ENCODE measurements at regions not wholly inside any gene's neighbourhood (a gene's known extent, or its start where the extent isn't known, plus 50 kb on each side); places are given as distances from the start of the nearest gene placed in this dataset.
A peak's percentile ranks its signal among the peaks of the same experiment; 100 is the strongest.

- no peak for DNase-seq (ENCODE audit: low spot score)
Measured at GRCh38 chr11:119940401-119940976, 197.4 kb downstream of the TRIM29 start.

- DNase-seq (ENCODE audit: low spot score): no peak
Measured at GRCh38 chr11:119937412-119937811, 200.5 kb downstream of the TRIM29 start.

- no peak for DNase-seq (ENCODE audit: low spot score)
Measured at GRCh38 chr11:119936426-119936825, 201.5 kb downstream of the TRIM29 start.

- no peak for DNase-seq (ENCODE audit: low spot score)
Measured at GRCh38 chr11:119935349-119935925, 202.5 kb downstream of the TRIM29 start.

GRCh38 chr11:119934866-119935265 lies 203.0 kb downstream of the TRIM29 start:
- DNase-seq (ENCODE audit: low spot score): no peak

GRCh38 chr11:119934267-119934666 lies 203.6 kb downstream of the TRIM29 start:
- no peak for DNase-seq (ENCODE audit: low spot score)

GRCh38 chr11:119933584-119933983 lies 204.3 kb downstream of the TRIM29 start:
- no peak for DNase-seq (ENCODE audit: low spot score)

GRCh38 chr11:119932828-119933562 lies 204.0 kb upstream of the NECTIN1 start:
- DNase-seq (ENCODE audit: low spot score): no peak

- no peak for DNase-seq (ENCODE audit: low spot score)
Measured at GRCh38 chr11:119928047-119928446, 199.0 kb upstream of the NECTIN1 start.

GRCh38 chr11:119924017-119924416 lies 195.0 kb upstream of the NECTIN1 start:
- no peak for DNase-seq (ENCODE audit: low spot score)

GRCh38 chr11:119921571-119921970 lies 192.6 kb upstream of the NECTIN1 start:
- no peak for DNase-seq (ENCODE audit: low spot score)

GRCh38 chr11:119920666-119921387 lies 191.8 kb upstream of the NECTIN1 start:
- DNase-seq (ENCODE audit: low spot score): no peak

- no peak for DNase-seq (ENCODE audit: low spot score)
Measured at GRCh38 chr11:119919656-119920055, 190.7 kb upstream of the NECTIN1 start.

GRCh38 chr11:119918347-119918746 lies 189.3 kb upstream of the NECTIN1 start:
- DNase-seq (ENCODE audit: low spot score): no peak

GRCh38 chr11:119916568-119916967 lies 187.6 kb upstream of the NECTIN1 start:
- DNase-seq (ENCODE audit: low spot score): no peak

GRCh38 chr11:119912229-119912628 lies 183.2 kb upstream of the NECTIN1 start:
- no peak for DNase-seq (ENCODE audit: low spot score)

GRCh38 chr11:119910650-119911049 lies 181.7 kb upstream of the NECTIN1 start:
- DNase-seq (ENCODE audit: low spot score): no peak

GRCh38 chr11:119910051-119910450 lies 181.1 kb upstream of the NECTIN1 start:
- DNase-seq (ENCODE audit: low spot score): no peak

- DNase-seq (ENCODE audit: low spot score): no peak
Measured at GRCh38 chr11:119909495-119909894, 180.5 kb upstream of the NECTIN1 start.

- DNase-seq (ENCODE audit: low spot score): no peak
Measured at GRCh38 chr11:119909077-119909476, 180.1 kb upstream of the NECTIN1 start.

- DNase-seq (ENCODE audit: low spot score): no peak
Measured at GRCh38 chr11:119908573-119908904, 179.5 kb upstream of the NECTIN1 start.

GRCh38 chr11:119907878-119908572 lies 179.0 kb upstream of the NECTIN1 start:
- peak; percentile 56 for DNase-seq (ENCODE audit: low spot score)

Measured in ureter (tissue), 1 donor.